ENCODE measurements at regions not wholly inside any gene's neighbourhood (a gene's known extent, or its start where the extent isn't known, plus 50 kb on each side); places are given as distances from the start of the nearest gene placed in this dataset.

DNA sequence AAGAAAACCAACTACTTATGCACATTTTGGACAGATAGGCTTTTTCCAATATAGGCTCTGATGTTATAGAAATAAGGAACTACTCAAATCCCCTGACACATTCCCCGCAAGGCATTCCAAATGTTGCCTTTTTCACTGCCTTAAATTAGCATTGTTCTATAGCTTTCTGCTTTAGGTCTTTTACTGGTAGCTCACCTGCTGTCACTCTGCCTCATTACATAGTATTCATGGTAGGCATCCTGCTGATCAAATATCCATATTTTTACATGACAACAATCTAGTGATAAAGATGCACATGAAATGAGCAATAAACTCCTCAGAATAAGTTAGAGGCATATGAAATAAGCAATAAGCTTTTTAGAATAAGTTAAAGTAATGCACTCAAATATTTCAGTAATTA lies 542.7 kb downstream of the FAM133A start:
- Histone ChIP-seq H3K14ac (ENCODE audit: low read length) (no peak overlapping the region), H3K79me1 (ENCODE audit: low read length) (no peaks in the 10 kb centered on the region), H3K4me1 (ENCODE audit: control insufficient read depth in 1 of 2, insufficient read depth in 2 of 2, low read length in 2 of 2) (no peaks in the 10 kb centered on the region), H4K8ac (ENCODE audit: low read depth, low read length) (no peak overlapping the region), H2BK120ac (ENCODE audit: insufficient read depth, low read length, poor library complexity) (no peak overlapping the region), H2AFZ (ENCODE audit: insufficient read depth, low read length, poor library complexity) (no peak overlapping the region), H3K18ac (ENCODE audit: low read length) (no peak overlapping the region), H3K27ac (ENCODE audit: low read depth, low read length) (no peak overlapping the region), H3K9me3 (ENCODE audit: insufficient read depth, low read depth, low read length) (no peaks in the 10 kb centered on the region), H2BK12ac (ENCODE audit: low read length) (no peak overlapping the region), H3K9ac (ENCODE audit: low read length) (no peak overlapping the region), H2BK5ac (ENCODE audit: low read depth, low read length, poor library complexity) (no peak overlapping the region), H3K36me3 (ENCODE audit: control insufficient read depth in 1 of 2, insufficient read depth in 2 of 2, low read length in 2 of 2) (no peaks in the 10 kb centered on the region), H3K4me2 (ENCODE audit: low read length) (no peak overlapping the region), H4K12ac (ENCODE audit: low read depth, low read length) (no peak overlapping the region), H2AK5ac (ENCODE audit: low read length) (no peak overlapping the region), H3K4me3 (ENCODE audit: low read depth, low read length) (no peak overlapping the region), H4K91ac (ENCODE audit: low read depth, low read length) (no peak overlapping the region), H3K27me3 (ENCODE audit: insufficient read depth, low read length) (no peaks in the 10 kb centered on the region), H3K23ac (ENCODE audit: low read length) (no peak overlapping the region), H3K79me2 (ENCODE audit: control insufficient read depth, insufficient read depth, low read length, poor library complexity) (no peaks in the 10 kb centered on the region), H3K4ac (ENCODE audit: low read depth, low read length) (no peak overlapping the region)
- no peak for DNase-seq
- WGBS (ENCODE audit: extremely low coverage, insufficient coverage, insufficient read length), result no CpG with 5 or more reads among the region's 1 CpG

DNA sequence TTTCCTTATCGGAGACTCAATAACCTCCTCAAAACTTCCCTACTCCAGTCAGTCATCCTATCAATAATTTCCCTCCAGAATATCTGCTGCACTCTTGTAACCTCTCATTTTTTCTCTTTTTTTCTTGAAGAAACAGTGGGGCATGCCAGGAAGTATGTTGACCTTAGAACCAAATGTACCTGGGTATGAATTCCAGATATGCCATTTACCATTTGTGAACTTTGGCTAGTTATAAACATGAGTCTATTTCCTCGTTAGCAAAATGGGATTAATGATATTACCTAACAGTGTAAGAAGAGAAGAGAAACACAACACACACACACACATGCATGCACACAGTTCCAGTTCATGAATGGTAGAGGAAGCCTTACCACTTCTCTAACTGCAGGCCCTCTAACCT lies 578.2 kb downstream of the FAM133A start:
- H4K8ac ChIP-seq (ENCODE audit: low read depth, low read length), result no peak overlapping the region
- H2AFZ ChIP-seq (ENCODE audit: insufficient read depth, low read length, poor library complexity), result no peak overlapping the region
- no peak overlapping the region for H3K4me2 ChIP-seq (ENCODE audit: low read length)
- no peak overlapping the region for H3K27ac ChIP-seq (ENCODE audit: low read depth, low read length)
- no peak overlapping the region for H2BK120ac ChIP-seq (ENCODE audit: insufficient read depth, low read length, poor library complexity)
- no CpG with 5 or more reads among the region's 2 CpGs for WGBS (ENCODE audit: extremely low coverage, insufficient coverage, insufficient read length)
- no peak overlapping the region for H2BK5ac ChIP-seq (ENCODE audit: low read depth, low read length, poor library complexity)
- no peak overlapping the region for H3K4me3 ChIP-seq (ENCODE audit: low read depth, low read length)
- no peak overlapping the region for H3K4ac ChIP-seq (ENCODE audit: low read depth, low read length)
- no peaks in the 10 kb centered on the region for H3K4me1 ChIP-seq (ENCODE audit: control insufficient read depth in 1 of 2, insufficient read depth in 2 of 2, low read length in 2 of 2)
- H2AK5ac ChIP-seq (ENCODE audit: low read length), result no peak overlapping the region
- no peaks in the 10 kb centered on the region for H3K36me3 ChIP-seq (ENCODE audit: control insufficient read depth in 1 of 2, insufficient read depth in 2 of 2, low read length in 2 of 2)
- no peaks in the 10 kb centered on the region for H3K79me1 ChIP-seq (ENCODE audit: low read length)
- no peaks in the 10 kb centered on the region for H3K9me3 ChIP-seq (ENCODE audit: insufficient read depth, low read depth, low read length)
- no peak overlapping the region for H3K23ac ChIP-seq (ENCODE audit: low read length)
- no peak overlapping the region for H2BK12ac ChIP-seq (ENCODE audit: low read length)
- no peak overlapping the region for H3K14ac ChIP-seq (ENCODE audit: low read length)
- H4K12ac ChIP-seq (ENCODE audit: low read depth, low read length), result no peak overlapping the region
- no peak overlapping the region for H3K9ac ChIP-seq (ENCODE audit: low read length)
- H4K91ac ChIP-seq (ENCODE audit: low read depth, low read length), result no peak overlapping the region
- H3K18ac ChIP-seq (ENCODE audit: low read length), result no peak overlapping the region
- no peaks in the 10 kb centered on the region for H3K27me3 ChIP-seq (ENCODE audit: insufficient read depth, low read length)
- no peak for DNase-seq
- H3K79me2 ChIP-seq (ENCODE audit: control insufficient read depth, insufficient read depth, low read length, poor library complexity), result no peaks in the 10 kb centered on the region

DNA sequence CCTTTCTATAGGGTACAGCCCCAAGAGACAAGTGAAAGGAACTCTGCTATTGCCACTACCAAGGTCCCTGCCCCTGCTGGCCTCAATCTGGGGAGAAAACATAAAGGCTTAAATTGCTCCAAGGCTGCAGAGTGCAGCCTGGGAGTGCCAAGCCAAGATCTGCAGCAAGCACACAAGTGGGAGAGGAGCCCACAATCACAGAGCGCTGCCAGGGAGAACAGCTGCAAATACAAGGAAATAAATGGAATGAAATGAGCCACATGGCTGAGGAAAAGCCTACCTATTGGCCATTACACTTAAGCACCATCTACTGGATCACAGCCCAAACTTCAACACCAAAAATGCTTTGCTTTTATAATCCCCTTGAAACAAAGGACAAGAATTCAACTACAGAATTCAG lies 582.4 kb downstream of the FAM133A start:
- no peak overlapping the region for H3K18ac ChIP-seq (ENCODE audit: low read length)
- no peak overlapping the region for H3K27ac ChIP-seq (ENCODE audit: low read depth, low read length)
- H3K14ac ChIP-seq (ENCODE audit: low read length), result no peak overlapping the region
- no peaks in the 10 kb centered on the region for H3K27me3 ChIP-seq (ENCODE audit: insufficient read depth, low read length)
- H2AK5ac ChIP-seq (ENCODE audit: low read length), result no peak overlapping the region
- no peak overlapping the region for H3K4me3 ChIP-seq (ENCODE audit: low read depth, low read length)
- no peak overlapping the region for H4K8ac ChIP-seq (ENCODE audit: low read depth, low read length)
- no peaks in the 10 kb centered on the region for H3K79me2 ChIP-seq (ENCODE audit: control insufficient read depth, insufficient read depth, low read length, poor library complexity)
- H3K9ac ChIP-seq (ENCODE audit: low read length), result no peak overlapping the region
- H4K91ac ChIP-seq (ENCODE audit: low read depth, low read length), result no peak overlapping the region
- no peaks in the 10 kb centered on the region for H3K79me1 ChIP-seq (ENCODE audit: low read length)
- H3K36me3 ChIP-seq (ENCODE audit: control insufficient read depth in 1 of 2, insufficient read depth in 2 of 2, low read length in 2 of 2), result no peaks in the 10 kb centered on the region
- no peak overlapping the region for H4K12ac ChIP-seq (ENCODE audit: low read depth, low read length)
- no peak overlapping the region for H2AFZ ChIP-seq (ENCODE audit: insufficient read depth, low read length, poor library complexity)
- H3K23ac ChIP-seq (ENCODE audit: low read length), result no peak overlapping the region
- no CpG with 5 or more reads among the region's 1 CpG for WGBS (ENCODE audit: extremely low coverage, insufficient coverage, insufficient read length)
- no peak overlapping the region for H2BK5ac ChIP-seq (ENCODE audit: low read depth, low read length, poor library complexity)
- H2BK120ac ChIP-seq (ENCODE audit: insufficient read depth, low read length, poor library complexity), result no peak overlapping the region
- no peak overlapping the region for H2BK12ac ChIP-seq (ENCODE audit: low read length)
- H3K4me1 ChIP-seq (ENCODE audit: control insufficient read depth in 1 of 2, insufficient read depth in 2 of 2, low read length in 2 of 2), result no peaks in the 10 kb centered on the region
- H3K9me3 ChIP-seq (ENCODE audit: insufficient read depth, low read depth, low read length), result no peaks in the 10 kb centered on the region
- no peak overlapping the region for H3K4ac ChIP-seq (ENCODE audit: low read depth, low read length)
- H3K4me2 ChIP-seq (ENCODE audit: low read length), result no peak overlapping the region
- DNase-seq, result no peak

DNA sequence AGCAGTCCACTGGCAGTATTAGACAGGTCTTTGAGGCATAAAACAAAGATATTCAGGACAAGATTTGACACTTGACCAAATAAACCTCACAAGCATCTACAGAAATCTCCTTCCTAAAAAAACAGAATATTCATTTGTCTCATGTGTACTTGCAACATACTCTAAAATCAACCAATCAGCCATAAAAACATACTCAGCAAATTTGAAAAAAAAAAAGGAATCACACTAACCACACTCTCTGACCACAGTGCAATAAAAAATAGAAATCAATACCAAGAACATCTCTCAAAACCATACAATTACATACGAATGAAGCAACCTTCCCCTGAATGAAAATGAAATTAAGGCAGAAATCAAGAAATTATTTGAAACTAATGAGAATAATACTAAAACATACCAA lies 591.3 kb downstream of the FAM133A start:
- Histone ChIP-seq H3K4me3 (ENCODE audit: low read depth, low read length) (no peak overlapping the region), H4K8ac (ENCODE audit: low read depth, low read length) (no peak overlapping the region), H3K36me3 (ENCODE audit: control insufficient read depth in 1 of 2, insufficient read depth in 2 of 2, low read length in 2 of 2) (no peaks in the 10 kb centered on the region), H4K91ac (ENCODE audit: low read depth, low read length) (no peak overlapping the region), H3K27ac (ENCODE audit: low read depth, low read length) (no peak overlapping the region), H3K9ac (ENCODE audit: low read length) (no peak overlapping the region), H3K14ac (ENCODE audit: low read length) (no peak overlapping the region), H2AK5ac (ENCODE audit: low read length) (no peak overlapping the region), H3K27me3 (ENCODE audit: insufficient read depth, low read length) (no peaks in the 10 kb centered on the region), H4K12ac (ENCODE audit: low read depth, low read length) (no peak overlapping the region), H2AFZ (ENCODE audit: insufficient read depth, low read length, poor library complexity) (no peak overlapping the region), H3K79me1 (ENCODE audit: low read length) (no peaks in the 10 kb centered on the region), H3K9me3 (ENCODE audit: insufficient read depth, low read depth, low read length) (no peaks in the 10 kb centered on the region), H3K79me2 (ENCODE audit: control insufficient read depth, insufficient read depth, low read length, poor library complexity) (no peaks in the 10 kb centered on the region), H2BK120ac (ENCODE audit: insufficient read depth, low read length, poor library complexity) (no peak overlapping the region), H3K23ac (ENCODE audit: low read length) (no peak overlapping the region), H3K4ac (ENCODE audit: low read depth, low read length) (no peak overlapping the region), H3K4me2 (ENCODE audit: low read length) (no peak overlapping the region), H3K4me1 (ENCODE audit: control insufficient read depth in 1 of 2, insufficient read depth in 2 of 2, low read length in 2 of 2) (no peaks in the 10 kb centered on the region), H3K18ac (ENCODE audit: low read length) (no peak overlapping the region), H2BK12ac (ENCODE audit: low read length) (no peak overlapping the region), H2BK5ac (ENCODE audit: low read depth, low read length, poor library complexity) (no peak overlapping the region)
- WGBS (ENCODE audit: extremely low coverage, insufficient coverage, insufficient read length), result no CpG with 5 or more reads among the region's 1 CpG
- DNase-seq, result no peak

Data from trophoblast cell (in vitro differentiated cells and primary cell).